Osteoblast (primary cell): ENCODE measurements at regions not wholly inside any gene's neighbourhood (a gene's known extent, or its start where the extent isn't known, plus 50 kb on each side); places are given as distances from the start of the nearest gene placed in this dataset.
A peak's percentile ranks its signal among the peaks of the same experiment; 100 is the strongest.

Experiments used
- DNase-seq: peaks from one replicate; pipeline ENCODE4 v3.0.0; 2011; ENCODE audit warnings: low spot score, mixed read lengths; ENCODE audit not compliant: insufficient read length; ENCODE audit errors: missing footprints
- H2AFZ ChIP-seq: 2 replicates; pipeline ENCODE4 v1.6.0; 2011; ENCODE audit warnings: mild to moderate bottlenecking, low read length
- H3K27ac ChIP-seq: 2 replicates; pipeline ENCODE4 v1.5.1; 2011; ENCODE audit warnings: mild to moderate bottlenecking, low read depth, low read length, moderate library complexity
- H3K27me3 ChIP-seq: 2 replicates; pipeline ENCODE4 v1.6.0; 2012; ENCODE audit warnings: mild to moderate bottlenecking, control low read depth, inconsistent platforms, low read length, moderate library complexity; ENCODE audit not compliant: insufficient read depth
- H3K36me3 ChIP-seq: 2 replicates; pipeline ENCODE4 v1.5.1; 2011; ENCODE audit warnings: mild to moderate bottlenecking, low read length, control low read depth, moderate library complexity; ENCODE audit not compliant: insufficient read depth
- H3K4me1 ChIP-seq: 2 replicates; pipeline ENCODE4 v1.5.1; 2011; ENCODE audit warnings: mild to moderate bottlenecking, low read length, control low read depth, moderate library complexity; ENCODE audit not compliant: insufficient read depth
- H3K4me2 ChIP-seq: 2 replicates; pipeline ENCODE4 v1.6.0; 2011; ENCODE audit warnings: mild to moderate bottlenecking, low read length; ENCODE audit not compliant: insufficient read depth
- H3K4me3 ChIP-seq: fragments of 200-600 bp; sonication (generic); 3 replicates; pipeline ENCODE4 v1.5.1; 2012; ENCODE audit warnings: mild to moderate bottlenecking, low read length, inconsistent platforms; ENCODE audit not compliant: insufficient read depth
- H3K79me2 ChIP-seq: 2 replicates; pipeline ENCODE4 v1.6.0; 2012; ENCODE audit warnings: mild to moderate bottlenecking, low read length, control low read depth, inconsistent platforms; ENCODE audit not compliant: insufficient read depth
- H3K9me3 ChIP-seq: 2 replicates; pipeline ENCODE4 v1.5.1; 2011; ENCODE audit warnings: low read depth, low read length, control low read depth
- H4K20me1 ChIP-seq: 2 replicates; pipeline ENCODE4 v1.6.0; 2012; ENCODE audit warnings: mild to moderate bottlenecking, low read length, control low read depth; ENCODE audit not compliant: insufficient read depth
- CTCF ChIP-seq: IDR thresholded peaks from 2 replicates; pipeline ENCODE4 v1.5.1; 2011; ENCODE audit warnings: mild to moderate bottlenecking, low read depth, low read length, moderate library complexity; ENCODE audit errors: extremely low read depth

DNA sequence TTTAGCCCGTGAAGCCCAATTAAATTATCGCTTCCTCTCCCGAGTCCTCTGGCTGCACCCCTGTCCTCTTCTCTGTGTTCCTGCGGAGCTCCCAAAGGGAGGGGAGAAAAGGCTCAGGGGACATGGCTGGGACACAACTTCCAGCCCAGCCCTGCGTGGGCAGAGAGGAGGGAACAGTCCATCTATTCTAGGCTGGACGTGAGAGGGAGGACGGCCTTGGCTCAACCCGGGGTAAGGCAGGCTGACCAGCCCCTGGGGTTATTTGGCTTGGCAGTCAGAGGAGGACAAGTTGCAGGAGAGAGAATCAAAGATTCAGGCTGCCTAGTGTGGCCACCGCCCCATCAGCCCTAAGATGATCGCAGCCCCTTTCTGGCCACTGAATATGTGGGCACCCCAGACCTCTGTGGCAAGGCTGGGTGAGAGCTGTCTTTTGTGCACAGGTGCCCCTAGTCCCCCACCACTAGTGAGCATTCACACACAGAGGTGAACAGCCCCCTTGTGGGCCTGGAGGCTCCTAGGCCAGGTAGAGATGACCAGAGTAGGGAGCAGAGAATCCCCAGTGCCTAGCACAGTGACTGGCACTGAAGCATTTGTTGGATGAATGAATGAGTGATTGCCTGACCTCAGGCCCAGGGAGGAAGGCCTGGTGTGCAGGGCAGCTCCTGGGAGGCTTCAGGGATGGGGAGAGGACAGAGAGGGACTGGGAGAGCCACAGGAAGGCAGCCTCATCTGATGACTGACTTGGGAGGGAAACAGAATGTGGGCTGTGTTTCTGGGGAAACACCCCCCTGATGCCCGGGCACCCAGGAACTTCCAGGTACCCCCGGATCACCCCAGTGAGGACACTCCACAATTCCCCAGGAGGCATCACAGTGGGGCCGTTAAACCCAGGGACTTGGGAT, 133.9 kb downstream of the C9orf50 start:
- Histone ChIP-seq H3K9me3 (no peaks in the 10 kb centered on the region), H4K20me1 (no peaks in the 10 kb centered on the region), H3K4me2 (peak overlapping the region; percentile 20), H3K79me2 (peaks cover 24% of the 10 kb centered on the region), H3K27me3 (no peaks in the 10 kb centered on the region), H3K27ac (peak overlapping the region; percentile 99), H2AFZ (no peak overlapping the region), H3K4me1 (peaks cover 73% of the 10 kb centered on the region), H3K4me3 (no peak overlapping the region), H3K36me3 (no peaks in the 10 kb centered on the region)
- DNase-seq = peak; percentile 98
- no peak for TF ChIP-seq CTCF

DNA sequence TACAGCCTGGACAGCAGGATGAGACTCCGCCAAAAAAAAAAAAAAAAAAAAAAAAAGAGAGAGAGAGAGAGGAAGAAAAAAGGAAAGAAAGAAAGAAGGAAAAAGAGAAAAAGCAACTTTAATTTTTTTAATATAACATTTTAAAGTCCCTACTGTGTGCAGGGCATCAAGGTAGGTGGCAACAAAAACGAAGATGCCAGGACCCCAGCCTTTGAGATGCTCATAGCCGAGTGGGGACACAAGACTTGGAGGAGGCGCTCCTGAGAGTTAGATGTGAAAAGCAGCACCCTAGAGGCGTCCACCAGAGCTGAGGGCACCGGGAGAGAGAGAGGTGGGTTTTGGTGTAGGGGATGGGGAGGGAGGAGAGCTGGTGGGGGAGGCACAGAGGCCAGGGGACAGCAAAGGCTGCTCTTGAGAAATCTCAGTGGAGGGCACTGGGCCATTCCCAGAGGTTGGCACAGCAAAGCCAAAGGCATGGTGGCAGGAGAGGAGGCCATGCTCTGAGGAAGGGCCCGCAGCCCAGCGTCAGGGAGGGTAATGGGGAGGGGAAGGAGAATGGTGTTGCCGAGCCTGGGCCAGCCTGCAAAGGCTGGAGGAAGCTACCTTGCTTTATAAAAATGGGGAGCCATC, 135.6 kb downstream of the C9orf50 start:
- Histone ChIP-seq H3K4me2 (no peak overlapping the region), H3K9me3 (no peaks in the 10 kb centered on the region), H3K79me2 (peaks cover 12% of the 10 kb centered on the region), H3K27me3 (no peaks in the 10 kb centered on the region), H3K4me3 (no peak overlapping the region), H3K4me1 (peaks cover 74% of the 10 kb centered on the region), H4K20me1 (no peaks in the 10 kb centered on the region), H3K36me3 (no peaks in the 10 kb centered on the region), H3K27ac (peak overlapping the region; percentile 99), H2AFZ (no peak overlapping the region)
- DNase-seq = peak; percentile 60
- no peak for TF ChIP-seq CTCF

DNA sequence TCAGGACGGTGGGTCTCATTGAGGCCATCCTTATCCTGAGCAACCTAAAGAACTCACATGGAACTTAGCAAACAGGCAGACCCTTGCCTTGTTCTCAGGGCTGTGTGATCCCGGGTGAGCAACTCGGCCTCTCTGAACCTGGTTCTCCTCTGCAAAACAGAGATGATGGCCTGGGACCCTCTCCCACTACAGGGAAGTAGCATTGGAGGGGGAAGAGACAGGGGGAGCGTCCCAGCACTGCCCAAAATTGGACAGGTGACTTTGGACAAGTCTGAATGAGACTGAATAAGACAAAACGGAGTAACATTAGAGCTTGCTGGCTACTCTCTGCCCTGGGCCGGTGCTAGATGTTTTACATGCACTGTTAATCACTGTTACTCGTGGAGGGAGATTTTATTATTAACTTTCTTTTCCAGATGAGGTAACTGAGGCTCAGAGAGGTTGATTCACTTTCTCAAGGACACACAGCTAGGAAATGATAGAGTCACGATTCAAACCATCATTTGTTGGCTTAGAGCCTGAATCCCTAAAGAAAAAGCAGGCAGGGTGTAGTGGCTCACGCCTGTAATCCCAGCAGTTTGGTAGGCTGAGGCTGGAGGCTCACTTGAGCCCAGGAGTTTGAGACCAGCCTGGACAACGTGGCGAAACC, 136.4 kb downstream of the C9orf50 start:
- Histone ChIP-seq H3K4me2 (peak overlapping the region; percentile 61), H2AFZ (no peak overlapping the region), H3K79me2 (peaks cover 5% of the 10 kb centered on the region), H3K36me3 (no peaks in the 10 kb centered on the region), H3K4me1 (peaks cover 73% of the 10 kb centered on the region), H3K27ac (peak overlapping the region; percentile 99), H3K9me3 (no peaks in the 10 kb centered on the region), H3K27me3 (no peaks in the 10 kb centered on the region), H3K4me3 (no peak overlapping the region), H4K20me1 (no peaks in the 10 kb centered on the region)
- no peak for TF ChIP-seq CTCF
- no peak for DNase-seq
